Heart left ventricle (tissue), 13 donors: ENCODE measurements at regions not wholly inside any gene's neighbourhood (a gene's known extent, or its start where the extent isn't known, plus 50 kb on each side); places are given as distances from the start of the nearest gene placed in this dataset.

Experiments used
- POLR2A ChIP-seq, 2 donors: fragments of 450-650 bp; IDR thresholded peaks; one replicate each; pipeline ENCODE4 v1.6.1; 2017; ENCODE audit warnings: antibody characterized with exemption in 2 of 2, mild to moderate bottlenecking in 2 of 2, moderate library complexity in 2 of 2
- TF ChIP-seq, protein P1 (sequence below), 12 donors: fragments of 200-600 bp; sonication (generic) in 4 of 12; IDR thresholded peaks; one replicate each; pipeline versions ENCODE4 v1.5.0 to v1.8.0; 2018 to 2022; ENCODE audit warnings: antibody characterized with exemption in 12 of 12, mild to moderate bottlenecking in 5 of 12
- donor health status: ischemic (EF 13 %, LVEDD 7.1; RV severe dilation, severe dysfunction).
- donor health status: DM: no; HTN: yes; CAD: no.
- donor health status: DM: no; HTN: no; CAD: no.
- donor health status: ischemic (EF 25% LVEDD 6.9; RV normal size, moderate dysfunction).
- donor health status: ischemic (EF 25% LVEDD 5.7; RV mildly dilated, moderate dysfunction).
- donor health status: ischemic (EF 35%, LVEDD 5.7; RV mildly dilated, moderate dysfunction).
- donor health status: nonischemic (EF 11% LVEDD 7.7; RV severe dilation, severe dysfunction).
- donor health status: DM: yes; HTN: yes; CAD: no.
- donor health status: PGD.
- donor health status: ischemic (EF 29% LVEDD 5.4; RV normal size, mild dysfunction).
- donor health status: nonischemic (EF 23%, LVEDD 6.1; RV moderate dilation, normal function).

DNA sequence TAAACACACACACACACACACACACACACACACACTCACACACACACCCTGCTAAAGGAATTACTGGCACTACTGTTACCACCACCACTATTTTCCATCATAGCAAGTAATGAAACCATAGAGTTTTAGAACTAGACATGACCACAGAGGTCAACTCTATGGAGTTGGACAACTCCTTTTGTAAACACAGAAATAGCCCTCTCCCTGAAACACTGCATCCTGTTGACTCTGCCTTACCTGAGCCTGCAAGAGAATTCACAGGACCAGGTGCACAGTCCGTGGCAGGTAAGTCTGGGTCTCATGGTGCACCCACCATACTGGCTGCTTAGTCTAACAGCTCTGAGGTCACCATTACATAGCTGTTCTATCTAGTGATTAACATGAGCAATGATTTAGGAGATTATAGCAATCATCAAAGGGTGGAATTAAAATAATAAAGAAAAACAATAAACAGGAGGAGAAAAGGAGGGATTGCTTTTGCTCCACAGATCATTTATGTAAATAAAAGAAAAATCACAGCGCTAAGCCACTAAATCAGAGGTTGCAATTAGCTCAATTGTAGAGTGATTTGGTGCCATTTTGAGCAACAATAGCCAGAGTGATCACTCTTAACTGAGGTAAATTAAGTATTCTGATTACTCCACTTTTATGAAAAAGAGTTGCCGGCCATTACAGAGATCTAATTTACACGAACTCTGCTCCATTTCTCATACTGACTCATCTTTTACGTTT lies 340.0 kb upstream of the RASGEF1B start:
- TF ChIP-seq, protein P1, sequence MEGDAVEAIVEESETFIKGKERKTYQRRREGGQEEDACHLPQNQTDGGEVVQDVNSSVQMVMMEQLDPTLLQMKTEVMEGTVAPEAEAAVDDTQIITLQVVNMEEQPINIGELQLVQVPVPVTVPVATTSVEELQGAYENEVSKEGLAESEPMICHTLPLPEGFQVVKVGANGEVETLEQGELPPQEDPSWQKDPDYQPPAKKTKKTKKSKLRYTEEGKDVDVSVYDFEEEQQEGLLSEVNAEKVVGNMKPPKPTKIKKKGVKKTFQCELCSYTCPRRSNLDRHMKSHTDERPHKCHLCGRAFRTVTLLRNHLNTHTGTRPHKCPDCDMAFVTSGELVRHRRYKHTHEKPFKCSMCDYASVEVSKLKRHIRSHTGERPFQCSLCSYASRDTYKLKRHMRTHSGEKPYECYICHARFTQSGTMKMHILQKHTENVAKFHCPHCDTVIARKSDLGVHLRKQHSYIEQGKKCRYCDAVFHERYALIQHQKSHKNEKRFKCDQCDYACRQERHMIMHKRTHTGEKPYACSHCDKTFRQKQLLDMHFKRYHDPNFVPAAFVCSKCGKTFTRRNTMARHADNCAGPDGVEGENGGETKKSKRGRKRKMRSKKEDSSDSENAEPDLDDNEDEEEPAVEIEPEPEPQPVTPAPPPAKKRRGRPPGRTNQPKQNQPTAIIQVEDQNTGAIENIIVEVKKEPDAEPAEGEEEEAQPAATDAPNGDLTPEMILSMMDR (IDR thresholded peaks at IDR 0.05): no peak
- TF ChIP-seq POLR2A (IDR thresholded peaks at IDR 0.05): no peak
